MM.1S (cell line): ENCODE measurements at regions not wholly inside any gene's neighbourhood (a gene's known extent, or its start where the extent isn't known, plus 50 kb on each side); places are given as distances from the start of the nearest gene placed in this dataset.

Experiments used
- CTCF ChIP-seq: fragments of 300-600 bp; sonication (generic); IDR thresholded peaks from 2 replicates; pipeline ENCODE4 v1.5.1; 2016; ENCODE audit warnings: antibody characterized with exemption, low read length, mixed read lengths
- EZH2 ChIP-seq: fragments of 300-600 bp; sonication (generic); optimal IDR thresholded peaks from 2 replicates; pipeline ENCODE3; 2017; ENCODE audit warnings: low read depth, mild to moderate bottlenecking, antibody characterized with exemption, low read length, mixed read lengths

- TF ChIP-seq CTCF = no peak
- no peak for TF ChIP-seq EZH2
Measured at GRCh38 chr6:50449128-50449527, 264.2 kb upstream of the TFAP2D start.
